Panc1 (cell line): ENCODE measurements at regions not wholly inside any gene's neighbourhood (a gene's known extent, or its start where the extent isn't known, plus 50 kb on each side); places are given as distances from the start of the nearest gene placed in this dataset.

Experiments
- ATAC-seq: fragments of 200-7000 bp; cut with Tn5 transposase; 2 replicates; pipeline ENCODE4 v1.9.1; 2020; ENCODE audit warnings: mild to moderate bottlenecking, moderate library complexity
- BruUV-seq: library from RNA; stranded (reverse); fragments of 400-500 nt; replicated peaks from 2 replicates; lab custom pipeline; 2021; lab: Mats Ljungman, UMichigan
- CTCF ChIA-PET: fragments of 300-600 bp; sonication (Branson Sonifier 250); formaldehyde crosslinking; loops from one replicate; lab custom pipeline; 2022; ENCODE audit warnings: antibody characterized with exemption; lab: Charles Lee
- POLR2A ChIA-PET: fragments of 300-600 bp; sonication (Branson Sonifier 250); formaldehyde crosslinking; loops from one replicate; lab custom pipeline; 2022; ENCODE audit warnings: antibody characterized with exemption; lab: Charles Lee
- DNase-seq: peaks from one replicate; pipeline ENCODE4 v3.0.0-alpha.2; 2010; ENCODE audit warnings: low read depth, low spot score
- H3K27ac ChIP-seq: 2 replicates; pipeline ENCODE4 v1.5.1; 2011; ENCODE audit warnings: mild to moderate bottlenecking, low read length, inconsistent platforms
- H3K27me3 ChIP-seq: fragments of 200-500 bp; sonication (Bioruptor generic); 2 replicates; pipeline ENCODE4 v1.6.0; 2014; ENCODE audit warnings: low read length, inconsistent platforms; ENCODE audit not compliant: control insufficient read depth, insufficient read depth
- H3K36me3 ChIP-seq: fragments of 200-500 bp; sonication (Bioruptor generic); 2 replicates; pipeline ENCODE4 v1.5.1; 2014; ENCODE audit warnings: inconsistent platforms, mild to moderate bottlenecking, low read length, moderate library complexity; ENCODE audit not compliant: control insufficient read depth, insufficient read depth
- H3K4me1 ChIP-seq: 2 replicates; pipeline ENCODE4 v1.5.1; 2011; ENCODE audit warnings: inconsistent platforms, mild to moderate bottlenecking, low read length, moderate library complexity; ENCODE audit not compliant: control insufficient read depth, insufficient read depth
- H3K4me3 ChIP-seq, 2 experiments: 2 replicates each; pipeline ENCODE4 v1.5.1; 2011 to 2012; ENCODE audit warnings: low read depth in 2 of 2, low read length in 2 of 2, mild to moderate bottlenecking in 2 of 2, inconsistent platforms in 1 of 2, moderate library complexity in 1 of 2
- H3K9me3 ChIP-seq: fragments of 200-500 bp; sonication (Bioruptor generic); 2 replicates; pipeline ENCODE4 v1.5.1; 2014; ENCODE audit warnings: low read depth, mild to moderate bottlenecking, inconsistent platforms, low read length, moderate library complexity; ENCODE audit not compliant: control insufficient read depth, insufficient read depth
- POLR2AphosphoS5 ChIP-seq: IDR thresholded peaks from 2 replicates; pipeline ENCODE4 v1.6.1; 2012; ENCODE audit warnings: mild to moderate bottlenecking, low read depth, low read length, moderate library complexity
- SIN3A ChIP-seq: IDR thresholded peaks from 2 replicates; pipeline ENCODE4 v1.6.1; 2012; ENCODE audit warnings: low read depth, mild to moderate bottlenecking, low read length, moderate library complexity, borderline replicate concordance; ENCODE audit not compliant: insufficient read depth
- TCF7L2 ChIP-seq: IDR thresholded peaks from 2 replicates; pipeline ENCODE4 v1.6.1; 2011; ENCODE audit warnings: mild to moderate bottlenecking, low read depth, low read length, inconsistent platforms
- in situ Hi-C: cut with HindIII; loops from 2 replicates; pipeline ENCODE4 v1.10.0; 2016; ENCODE audit warnings: low sequenced_read_pairs, low pct_unique_long_range_greater_than_20kb
- intact Hi-C: fragments of 100-400 bp; cut with micrococcal nuclease; formaldehyde crosslinking; loops from one replicate; pipeline ENCODE4 v1.10.0; 2022; ENCODE audit not compliant: unreplicated experiment
- TF ChIP-seq, protein P1 (sequence below): fragments of 450-650 bp; IDR thresholded peaks from 2 replicates; pipeline ENCODE4 v1.5.1; 2017; ENCODE audit warnings: mild to moderate bottlenecking
- TF ChIP-seq, protein P2 (sequence below), 2 experiments: IDR thresholded peaks; 2 replicates each; pipeline ENCODE4 v1.6.1; 2011 to 2012; ENCODE audit warnings: low read depth in 2 of 2, control low read depth in 1 of 2, low read length in 1 of 2, mild to moderate bottlenecking in 1 of 2, moderate library complexity in 1 of 2; ENCODE audit not compliant: insufficient read depth in 1 of 2

DNA sequence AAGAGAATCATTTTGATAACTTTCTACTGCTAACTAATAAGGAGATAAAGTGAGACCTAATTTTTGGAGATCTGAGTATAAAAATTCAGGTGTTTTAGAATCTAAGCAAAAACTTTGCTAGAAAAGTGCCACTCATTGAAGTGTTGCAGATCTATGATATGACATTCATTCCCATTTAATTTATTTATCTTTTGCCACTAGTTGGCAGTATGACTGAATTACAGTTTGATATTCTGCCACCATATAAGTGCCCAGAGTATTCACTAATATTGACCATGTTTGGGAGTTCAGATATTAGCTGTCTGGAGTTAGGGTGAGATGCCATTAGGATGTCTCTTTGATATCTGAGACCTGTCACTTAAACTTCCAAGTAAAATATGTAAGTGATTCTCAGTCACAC lies 251.3 kb upstream of the GBE1 start:
- in situ Hi-C loops (no loop called here), intact Hi-C loops (no loop called here)
- H3K36me3 ChIP-seq = no peaks in the 10 kb centered on the region
- ChIA-PET CTCF (no interaction called here), POLR2A (no interaction called here)
- H3K4me3 ChIP-seq = no peak overlapping the region
- no peak for ATAC-seq
- no peak for TF ChIP-seq TCF7L2
- TF ChIP-seq, protein P1, sequence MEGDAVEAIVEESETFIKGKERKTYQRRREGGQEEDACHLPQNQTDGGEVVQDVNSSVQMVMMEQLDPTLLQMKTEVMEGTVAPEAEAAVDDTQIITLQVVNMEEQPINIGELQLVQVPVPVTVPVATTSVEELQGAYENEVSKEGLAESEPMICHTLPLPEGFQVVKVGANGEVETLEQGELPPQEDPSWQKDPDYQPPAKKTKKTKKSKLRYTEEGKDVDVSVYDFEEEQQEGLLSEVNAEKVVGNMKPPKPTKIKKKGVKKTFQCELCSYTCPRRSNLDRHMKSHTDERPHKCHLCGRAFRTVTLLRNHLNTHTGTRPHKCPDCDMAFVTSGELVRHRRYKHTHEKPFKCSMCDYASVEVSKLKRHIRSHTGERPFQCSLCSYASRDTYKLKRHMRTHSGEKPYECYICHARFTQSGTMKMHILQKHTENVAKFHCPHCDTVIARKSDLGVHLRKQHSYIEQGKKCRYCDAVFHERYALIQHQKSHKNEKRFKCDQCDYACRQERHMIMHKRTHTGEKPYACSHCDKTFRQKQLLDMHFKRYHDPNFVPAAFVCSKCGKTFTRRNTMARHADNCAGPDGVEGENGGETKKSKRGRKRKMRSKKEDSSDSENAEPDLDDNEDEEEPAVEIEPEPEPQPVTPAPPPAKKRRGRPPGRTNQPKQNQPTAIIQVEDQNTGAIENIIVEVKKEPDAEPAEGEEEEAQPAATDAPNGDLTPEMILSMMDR = peak; percentile 25; the same call in 1 of the 2 replicates
- no peaks in the 10 kb centered on the region for H3K9me3 ChIP-seq
- H3K27me3 ChIP-seq = no peaks in the 10 kb centered on the region
- DNase-seq = no peak
- no peaks in the 10 kb centered on the region for H3K4me1 ChIP-seq
- no peak overlapping the region for H3K27ac ChIP-seq
- BruUV-seq = no TSS peak

DNA sequence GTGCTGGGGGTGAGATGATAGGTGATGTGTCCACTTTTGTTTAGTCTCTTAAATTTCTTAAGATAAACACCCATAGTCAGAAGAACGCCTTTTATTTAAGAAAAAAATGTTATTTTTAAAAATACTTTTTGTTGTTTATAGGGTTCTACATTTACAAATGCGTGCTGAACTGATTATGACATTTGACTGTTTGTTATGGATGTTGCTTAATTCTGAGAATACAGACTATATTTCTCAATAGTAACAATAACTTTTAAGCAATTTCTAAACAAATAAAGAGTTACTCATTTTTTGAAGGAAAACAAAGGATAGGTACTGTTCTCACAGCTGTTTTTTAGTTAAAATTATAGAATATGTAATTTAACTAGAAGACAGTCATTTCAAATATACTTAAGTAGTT lies 249.9 kb upstream of the GBE1 start:
- intact Hi-C loops = no loop called here
- DNase-seq = no peak
- H3K27ac ChIP-seq = no peak overlapping the region
- CTCF ChIA-PET = no interaction called here
- POLR2A ChIA-PET = no interaction called here
- ATAC-seq = no peak
- no peaks in the 10 kb centered on the region for H3K27me3 ChIP-seq
- in situ Hi-C loops = no loop called here
- no peaks in the 10 kb centered on the region for H3K36me3 ChIP-seq
- no peaks in the 10 kb centered on the region for H3K9me3 ChIP-seq
- no TSS peak for BruUV-seq
- H3K4me1 ChIP-seq = no peaks in the 10 kb centered on the region
- no peak overlapping the region for H3K4me3 ChIP-seq
- TF ChIP-seq TCF7L2 (no peak), SIN3A (no peak), POLR2AphosphoS5 (no peak)
- TF ChIP-seq, protein P1 = no peak
- TF ChIP-seq, protein P2, sequence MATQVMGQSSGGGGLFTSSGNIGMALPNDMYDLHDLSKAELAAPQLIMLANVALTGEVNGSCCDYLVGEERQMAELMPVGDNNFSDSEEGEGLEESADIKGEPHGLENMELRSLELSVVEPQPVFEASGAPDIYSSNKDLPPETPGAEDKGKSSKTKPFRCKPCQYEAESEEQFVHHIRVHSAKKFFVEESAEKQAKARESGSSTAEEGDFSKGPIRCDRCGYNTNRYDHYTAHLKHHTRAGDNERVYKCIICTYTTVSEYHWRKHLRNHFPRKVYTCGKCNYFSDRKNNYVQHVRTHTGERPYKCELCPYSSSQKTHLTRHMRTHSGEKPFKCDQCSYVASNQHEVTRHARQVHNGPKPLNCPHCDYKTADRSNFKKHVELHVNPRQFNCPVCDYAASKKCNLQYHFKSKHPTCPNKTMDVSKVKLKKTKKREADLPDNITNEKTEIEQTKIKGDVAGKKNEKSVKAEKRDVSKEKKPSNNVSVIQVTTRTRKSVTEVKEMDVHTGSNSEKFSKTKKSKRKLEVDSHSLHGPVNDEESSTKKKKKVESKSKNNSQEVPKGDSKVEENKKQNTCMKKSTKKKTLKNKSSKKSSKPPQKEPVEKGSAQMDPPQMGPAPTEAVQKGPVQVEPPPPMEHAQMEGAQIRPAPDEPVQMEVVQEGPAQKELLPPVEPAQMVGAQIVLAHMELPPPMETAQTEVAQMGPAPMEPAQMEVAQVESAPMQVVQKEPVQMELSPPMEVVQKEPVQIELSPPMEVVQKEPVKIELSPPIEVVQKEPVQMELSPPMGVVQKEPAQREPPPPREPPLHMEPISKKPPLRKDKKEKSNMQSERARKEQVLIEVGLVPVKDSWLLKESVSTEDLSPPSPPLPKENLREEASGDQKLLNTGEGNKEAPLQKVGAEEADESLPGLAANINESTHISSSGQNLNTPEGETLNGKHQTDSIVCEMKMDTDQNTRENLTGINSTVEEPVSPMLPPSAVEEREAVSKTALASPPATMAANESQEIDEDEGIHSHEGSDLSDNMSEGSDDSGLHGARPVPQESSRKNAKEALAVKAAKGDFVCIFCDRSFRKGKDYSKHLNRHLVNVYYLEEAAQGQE (IDR thresholded peaks at IDR 0.05; ENCODE audit: insufficient read depth in 1 of 2, low read depth in 2 of 2, low read length in 1 of 2) = no peak
